GM21619 (cell line): ENCODE measurements at regions not wholly inside any gene's neighbourhood (a gene's known extent, or its start where the extent isn't known, plus 50 kb on each side); places are given as distances from the start of the nearest gene placed in this dataset.

ENCODE experiments used
- ATAC-seq: cut with Tn5 transposase; IDR thresholded peaks from one replicate; pipeline ENCODE4 v1.9.1; 2021; ENCODE audit not compliant: unreplicated experiment

- ATAC-seq, result no peak
Measured at GRCh38 chr2:226652983-226653765, 146.4 kb downstream of the IRS1 start.

GRCh38 chr2:226652369-226652768 is 147.3 kb downstream of the IRS1 start:
- peak; percentile 48 for ATAC-seq

- ATAC-seq, result peak; percentile 84
Measured at GRCh38 chr2:226649871-226650660, 149.6 kb downstream of the IRS1 start.

GRCh38 chr2:226649201-226649600 is 150.4 kb downstream of the IRS1 start:
- ATAC-seq, result no peak

- ATAC-seq, result no peak
Measured at GRCh38 chr2:226647621-226648518, 151.8 kb downstream of the IRS1 start.

GRCh38 chr2:226644399-226644865 is 155.2 kb downstream of the IRS1 start:
- ATAC-seq, result no peak

GRCh38 chr2:226643946-226644282 is 155.7 kb downstream of the IRS1 start:
- ATAC-seq, result no peak

GRCh38 chr2:226643030-226643945 is 156.3 kb downstream of the IRS1 start:
- no peak for ATAC-seq

GRCh38 chr2:226641008-226641407 is 158.6 kb downstream of the IRS1 start:
- ATAC-seq, result no peak

GRCh38 chr2:226640501-226640900 is 159.1 kb downstream of the IRS1 start:
- ATAC-seq, result no peak

GRCh38 chr2:226639550-226639949 is 160.1 kb downstream of the IRS1 start:
- ATAC-seq, result no peak

GRCh38 chr2:226638576-226638975 is 161.0 kb downstream of the IRS1 start:
- ATAC-seq, result no peak

GRCh38 chr2:226637383-226637782 is 162.2 kb downstream of the IRS1 start:
- ATAC-seq, result no peak

GRCh38 chr2:226636586-226636985 is 163.0 kb downstream of the IRS1 start:
- no peak for ATAC-seq

GRCh38 chr2:226634943-226635604 is 164.5 kb downstream of the IRS1 start:
- no peak for ATAC-seq

- no peak for ATAC-seq
Measured at GRCh38 chr2:226631671-226632070, 167.9 kb downstream of the IRS1 start.

- ATAC-seq, result no peak
Measured at GRCh38 chr2:226631187-226631586, 168.4 kb downstream of the IRS1 start.

- no peak for ATAC-seq
Measured at GRCh38 chr2:226625946-226626345, 173.7 kb downstream of the IRS1 start.

GRCh38 chr2:226623587-226624368 is 175.8 kb downstream of the IRS1 start:
- no peak for ATAC-seq
